ENCODE measurements at regions not wholly inside any gene's neighbourhood (a gene's known extent, or its start where the extent isn't known, plus 50 kb on each side); places are given as distances from the start of the nearest gene placed in this dataset.
"Not testable (repeated sequence)": the region's sequence is repeated elsewhere in the genome, so short reads cannot be mapped to it uniquely, and the experiment has no call there.

- TF ChIP-seq CTCF (IDR thresholded peaks at IDR 0.05), result no peak
- Mint-ChIP-seq H3K36me3 (ENCODE audit: low read depth) (no peaks in the 10 kb centered on the region), H3K27ac (no peak overlapping the region), H3K9me3 (peaks cover 5% of the 10 kb centered on the region; the same call in 1 of the 2 replicates), H3K4me3 (no peak overlapping the region), H3K27me3 (ENCODE audit: insufficient read depth) (peaks cover 4% of the 10 kb centered on the region), H3K4me1 (ENCODE audit: low read depth) (no peaks in the 10 kb centered on the region)
- no peak for DNase-seq
Measured at GRCh38 chr10:22137542-22137941, 80.3 kb downstream of the EBLN1 start.

GRCh38 chr10:22135591-22135990 is 82.2 kb downstream of the EBLN1 start:
- Mint-ChIP-seq H3K9me3 (peaks cover 5% of the 10 kb centered on the region; the same call in 1 of the 2 replicates), H3K27me3 (ENCODE audit: insufficient read depth) (peaks cover 4% of the 10 kb centered on the region), H3K36me3 (ENCODE audit: low read depth) (no peaks in the 10 kb centered on the region), H3K4me1 (ENCODE audit: low read depth) (no peaks in the 10 kb centered on the region), H3K27ac (no peak overlapping the region), H3K4me3 (no peak overlapping the region)
- no peak for TF ChIP-seq CTCF (IDR thresholded peaks at IDR 0.05)
- DNase-seq, result no peak

- Mint-ChIP-seq H3K27ac (no peak overlapping the region), H3K4me3 (no peak overlapping the region), H3K4me1 (ENCODE audit: low read depth) (no peaks in the 10 kb centered on the region), H3K9me3 (peaks cover 13% of the 10 kb centered on the region; the same call in 1 of the 2 replicates), H3K27me3 (ENCODE audit: insufficient read depth) (peaks cover 4% of the 10 kb centered on the region; the same call in 1 of the 2 replicates), H3K36me3 (ENCODE audit: low read depth) (peaks cover 6% of the 10 kb centered on the region)
- no peak for DNase-seq
- TF ChIP-seq CTCF (IDR thresholded peaks at IDR 0.05), result no peak
Measured at GRCh38 chr10:22133749-22134624, 83.8 kb downstream of the EBLN1 start.

- peaks cover 13% of the 10 kb centered on the region; the same call in 1 of the 2 replicates for H3K9me3 Mint-ChIP-seq
- not testable (repeated sequence) for H3K27ac Mint-ChIP-seq; H3K4me3 Mint-ChIP-seq; H3K36me3 Mint-ChIP-seq (ENCODE audit: low read depth); DNase-seq; H3K27me3 Mint-ChIP-seq (ENCODE audit: insufficient read depth); H3K4me1 Mint-ChIP-seq (ENCODE audit: low read depth)
Measured at GRCh38 chr10:22130824-22131223, 87.0 kb downstream of the EBLN1 start.

- H3K4me1 Mint-ChIP-seq (ENCODE audit: low read depth); H3K27ac Mint-ChIP-seq; H3K27me3 Mint-ChIP-seq (ENCODE audit: insufficient read depth); H3K36me3 Mint-ChIP-seq (ENCODE audit: low read depth); DNase-seq; H3K4me3 Mint-ChIP-seq: not testable (repeated sequence)
- peaks cover 13% of the 10 kb centered on the region; the same call in 1 of the 2 replicates for H3K9me3 Mint-ChIP-seq
Measured at GRCh38 chr10:22129612-22130011, 88.2 kb downstream of the EBLN1 start.

GRCh38 chr10:22121181-22121580 is 96.6 kb downstream of the EBLN1 start:
- H3K4me1 Mint-ChIP-seq (ENCODE audit: low read depth); H3K4me3 Mint-ChIP-seq; DNase-seq; H3K27me3 Mint-ChIP-seq (ENCODE audit: insufficient read depth); H3K9me3 Mint-ChIP-seq; H3K36me3 Mint-ChIP-seq (ENCODE audit: low read depth); H3K27ac Mint-ChIP-seq: not testable (repeated sequence)

- H3K27me3 Mint-ChIP-seq (ENCODE audit: insufficient read depth); DNase-seq; H3K9me3 Mint-ChIP-seq; H3K4me3 Mint-ChIP-seq; H3K27ac Mint-ChIP-seq; H3K4me1 Mint-ChIP-seq (ENCODE audit: low read depth); H3K36me3 Mint-ChIP-seq (ENCODE audit: low read depth): not testable (repeated sequence)
Measured at GRCh38 chr10:22120072-22120471, 97.7 kb downstream of the EBLN1 start.

GRCh38 chr10:22119575-22119974 is 98.2 kb downstream of the EBLN1 start:
- DNase-seq; H3K9me3 Mint-ChIP-seq; H3K36me3 Mint-ChIP-seq (ENCODE audit: low read depth); H3K4me1 Mint-ChIP-seq (ENCODE audit: low read depth); H3K4me3 Mint-ChIP-seq; H3K27ac Mint-ChIP-seq; H3K27me3 Mint-ChIP-seq (ENCODE audit: insufficient read depth): not testable (repeated sequence)

Measured in HFFc6 (cell line).